IPS-15b (cell line): ENCODE measurements at regions not wholly inside any gene's neighbourhood (a gene's known extent, or its start where the extent isn't known, plus 50 kb on each side); places are given as distances from the start of the nearest gene placed in this dataset.

Source experiments
- H3K27me3 ChIP-seq: one replicate; pipeline ENCODE4 v1.6.1; 2013; ENCODE audit warnings: low read length; ENCODE audit not compliant: control insufficient read depth, insufficient read depth
- H3K36me3 ChIP-seq: one replicate; pipeline ENCODE4 v1.6.1; 2013; ENCODE audit warnings: low read length; ENCODE audit not compliant: control insufficient read depth, insufficient read depth
- H3K4me1 ChIP-seq: one replicate; pipeline ENCODE4 v1.6.1; 2013; ENCODE audit warnings: mild to moderate bottlenecking, low read length; ENCODE audit not compliant: control insufficient read depth, insufficient read depth
- H3K4me3 ChIP-seq: one replicate; pipeline ENCODE4 v1.5.1; 2013; ENCODE audit warnings: low read depth, low read length
- H3K9ac ChIP-seq: one replicate; pipeline ENCODE4 v1.6.1; 2013; ENCODE audit warnings: low read depth, mild to moderate bottlenecking, low read length
- H3K9me3 ChIP-seq: one replicate; pipeline ENCODE4 v1.6.1; 2013; ENCODE audit warnings: mild to moderate bottlenecking, low read length; ENCODE audit not compliant: control insufficient read depth, insufficient read depth

- peaks cover 4% of the 10 kb centered on the region for H3K4me1 ChIP-seq
- H3K9ac ChIP-seq, result no peak overlapping the region
- H3K27me3 ChIP-seq, result no peaks in the 10 kb centered on the region
- no peak overlapping the region for H3K4me3 ChIP-seq
- no peaks in the 10 kb centered on the region for H3K9me3 ChIP-seq
- no peaks in the 10 kb centered on the region for H3K36me3 ChIP-seq
These were observed 194.4 kb upstream of the ZNF462 start for GRCh38 chr9:106668534-106668933.

DNA sequence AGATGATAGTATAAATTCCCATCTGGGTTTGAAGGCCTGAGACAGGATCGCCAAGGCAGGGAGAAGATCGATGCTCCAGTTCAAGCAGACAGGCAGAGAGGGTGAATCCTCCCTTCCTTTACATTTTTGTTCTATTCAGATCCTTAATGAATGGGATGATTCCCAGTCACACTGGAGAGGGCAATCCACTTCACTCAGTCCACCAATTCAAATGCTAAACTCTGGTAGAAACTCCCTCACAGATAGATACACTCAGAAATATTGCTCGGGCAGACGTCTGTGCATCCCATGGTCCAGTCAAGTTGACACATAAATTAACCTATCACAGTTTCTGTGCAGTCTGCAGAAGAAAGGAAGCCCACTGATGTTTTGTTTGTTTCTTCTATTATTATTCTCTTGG, 193.1 kb upstream of the ZNF462 start:
- H3K9ac ChIP-seq, result no peak overlapping the region
- peaks cover 4% of the 10 kb centered on the region for H3K4me1 ChIP-seq
- H3K9me3 ChIP-seq, result no peaks in the 10 kb centered on the region
- no peaks in the 10 kb centered on the region for H3K36me3 ChIP-seq
- H3K27me3 ChIP-seq, result no peaks in the 10 kb centered on the region
- H3K4me3 ChIP-seq, result no peak overlapping the region

- no peak overlapping the region for H3K4me3 ChIP-seq
- peaks cover 4% of the 10 kb centered on the region for H3K4me1 ChIP-seq
- H3K36me3 ChIP-seq, result no peaks in the 10 kb centered on the region
- H3K27me3 ChIP-seq, result no peaks in the 10 kb centered on the region
- H3K9me3 ChIP-seq, result no peaks in the 10 kb centered on the region
- H3K9ac ChIP-seq, result no peak overlapping the region
These were observed 192.5 kb upstream of the ZNF462 start for GRCh38 chr9:106670418-106670817.

- Histone ChIP-seq H3K9me3 (no peaks in the 10 kb centered on the region), H3K27me3 (no peaks in the 10 kb centered on the region), H3K9ac (no peak overlapping the region), H3K36me3 (no peaks in the 10 kb centered on the region), H3K4me1 (peaks cover 9% of the 10 kb centered on the region), H3K4me3 (no peak overlapping the region)
These were observed 187.2 kb upstream of the ZNF462 start for GRCh38 chr9:106675780-106676179.

DNA sequence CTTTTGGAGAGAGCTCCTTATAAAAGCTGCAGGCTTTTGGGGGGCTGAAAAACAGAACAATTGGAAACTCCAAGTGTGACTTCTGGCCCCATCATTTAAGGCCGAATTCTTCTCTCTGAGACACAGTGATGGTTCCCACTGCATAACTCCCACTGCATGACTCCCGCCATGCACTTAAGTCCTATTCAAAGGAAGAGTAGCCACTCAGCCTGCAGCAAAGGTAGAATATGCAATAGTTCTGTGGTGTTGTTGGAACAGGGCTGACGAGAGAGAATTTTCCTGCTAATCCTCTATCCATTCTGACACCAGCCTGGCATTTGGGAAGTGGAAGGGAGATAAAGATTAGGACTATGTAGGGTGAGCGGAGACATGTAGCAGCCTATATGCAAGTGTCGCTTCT, 185.6 kb upstream of the ZNF462 start:
- H3K27me3 ChIP-seq, result no peaks in the 10 kb centered on the region
- H3K36me3 ChIP-seq, result no peaks in the 10 kb centered on the region
- H3K9ac ChIP-seq, result no peak overlapping the region
- no peaks in the 10 kb centered on the region for H3K9me3 ChIP-seq
- no peak overlapping the region for H3K4me3 ChIP-seq
- peaks cover 9% of the 10 kb centered on the region for H3K4me1 ChIP-seq

DNA sequence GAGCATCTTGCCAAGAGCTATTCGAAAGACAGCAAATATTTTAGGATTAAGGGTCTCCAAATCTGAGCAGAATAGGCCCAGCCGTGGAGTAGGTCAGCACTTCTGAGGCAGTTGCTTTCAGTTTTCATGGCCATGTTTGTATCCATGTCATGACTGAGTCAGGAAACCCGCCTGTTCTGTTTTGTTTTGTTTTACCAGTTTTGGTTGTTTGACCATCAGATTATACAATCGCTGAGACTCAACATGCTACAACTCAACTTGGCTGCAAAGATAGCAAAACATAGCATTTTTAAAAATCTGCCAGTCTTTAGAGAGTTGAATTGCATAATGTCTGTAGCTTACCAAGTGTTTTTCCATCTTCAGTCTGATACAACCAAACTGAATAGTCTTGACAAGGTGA, 185.1 kb upstream of the ZNF462 start:
- no peak overlapping the region for H3K9ac ChIP-seq
- H3K4me3 ChIP-seq, result no peak overlapping the region
- H3K36me3 ChIP-seq, result no peaks in the 10 kb centered on the region
- no peaks in the 10 kb centered on the region for H3K9me3 ChIP-seq
- peaks cover 9% of the 10 kb centered on the region for H3K4me1 ChIP-seq
- H3K27me3 ChIP-seq, result no peaks in the 10 kb centered on the region

DNA sequence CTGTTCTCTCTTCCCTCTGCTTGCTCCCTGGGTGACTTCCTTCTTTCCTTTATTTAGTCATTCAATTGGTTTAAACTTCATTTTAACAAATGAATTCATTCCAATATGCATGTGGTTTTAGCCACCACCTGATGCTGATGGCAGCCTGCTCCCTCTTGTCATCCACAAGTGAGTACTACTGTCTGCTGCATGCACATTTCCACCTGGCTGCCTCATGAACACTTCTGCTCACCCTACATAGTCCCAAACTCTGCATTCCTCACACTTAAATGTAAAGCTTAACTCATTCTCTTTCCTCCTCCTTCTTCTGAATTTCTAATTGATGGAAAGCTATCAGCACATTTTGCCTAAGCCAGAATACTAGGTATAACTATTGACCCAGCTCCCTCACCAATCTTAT, 184.7 kb upstream of the ZNF462 start:
- H3K9ac ChIP-seq, result no peak overlapping the region
- H3K27me3 ChIP-seq, result no peaks in the 10 kb centered on the region
- H3K4me3 ChIP-seq, result no peak overlapping the region
- no peaks in the 10 kb centered on the region for H3K9me3 ChIP-seq
- H3K36me3 ChIP-seq, result no peaks in the 10 kb centered on the region
- peaks cover 9% of the 10 kb centered on the region for H3K4me1 ChIP-seq

DNA sequence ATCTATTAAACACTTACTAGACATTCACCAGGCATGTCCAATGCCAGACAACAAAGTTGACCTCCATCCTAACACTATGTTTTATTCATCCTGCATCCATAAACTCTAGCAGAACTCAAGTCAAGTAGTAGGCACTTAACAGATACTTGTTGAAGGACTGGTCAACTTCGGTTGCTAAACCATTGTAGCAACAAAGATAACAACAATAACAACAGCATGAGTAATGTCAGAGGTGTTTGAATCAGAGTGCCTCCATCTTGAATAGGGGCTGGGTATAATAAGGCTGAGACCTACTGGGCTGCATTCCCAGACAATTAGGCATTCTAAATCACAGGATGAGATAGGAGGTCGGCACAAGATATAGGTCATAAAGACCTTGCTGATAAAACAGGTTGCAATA, 180.5 kb upstream of the ZNF462 start:
- Histone ChIP-seq H3K4me1 (peaks cover 13% of the 10 kb centered on the region), H3K9me3 (no peaks in the 10 kb centered on the region), H3K27me3 (no peaks in the 10 kb centered on the region), H3K9ac (no peak overlapping the region), H3K4me3 (no peak overlapping the region), H3K36me3 (no peaks in the 10 kb centered on the region)

- Histone ChIP-seq H3K27me3 (no peaks in the 10 kb centered on the region), H3K4me1 (peaks cover 4% of the 10 kb centered on the region), H3K9ac (no peak overlapping the region), H3K4me3 (no peak overlapping the region), H3K36me3 (no peaks in the 10 kb centered on the region), H3K9me3 (no peaks in the 10 kb centered on the region)
These were observed 179.5 kb upstream of the ZNF462 start for GRCh38 chr9:106683454-106683853.

- no peak overlapping the region for H3K9ac ChIP-seq
- no peaks in the 10 kb centered on the region for H3K36me3 ChIP-seq
- no peak overlapping the region for H3K4me3 ChIP-seq
- peaks cover 4% of the 10 kb centered on the region for H3K4me1 ChIP-seq
- H3K27me3 ChIP-seq, result no peaks in the 10 kb centered on the region
- H3K9me3 ChIP-seq, result no peaks in the 10 kb centered on the region
These were observed 177.8 kb upstream of the ZNF462 start for GRCh38 chr9:106684940-106685695.

DNA sequence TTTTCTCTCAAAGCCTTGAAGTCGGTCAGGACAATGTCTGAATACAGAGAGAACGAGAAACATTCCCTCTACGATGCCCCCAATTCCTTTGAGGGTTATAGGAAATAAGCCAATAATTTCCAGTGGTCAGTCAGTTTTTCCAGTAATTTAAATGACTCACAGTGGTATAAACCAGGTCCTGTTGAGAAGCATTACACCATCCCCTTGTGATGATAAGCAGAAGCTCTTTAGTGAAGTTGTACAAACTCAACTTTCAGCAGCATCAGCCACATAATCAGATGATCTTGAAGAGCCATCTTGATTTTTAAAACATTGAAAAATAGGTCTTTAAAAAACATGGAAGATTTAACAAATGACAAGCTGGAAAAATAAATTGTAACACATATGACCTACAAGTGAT, 173.9 kb upstream of the ZNF462 start:
- no peak overlapping the region for H3K4me3 ChIP-seq
- no peaks in the 10 kb centered on the region for H3K9me3 ChIP-seq
- H3K27me3 ChIP-seq, result no peaks in the 10 kb centered on the region
- no peaks in the 10 kb centered on the region for H3K36me3 ChIP-seq
- H3K9ac ChIP-seq, result no peak overlapping the region
- peaks cover 4% of the 10 kb centered on the region for H3K4me1 ChIP-seq

- Histone ChIP-seq H3K36me3 (no peaks in the 10 kb centered on the region), H3K4me1 (no peaks in the 10 kb centered on the region), H3K9me3 (no peaks in the 10 kb centered on the region), H3K27me3 (no peaks in the 10 kb centered on the region), H3K9ac (no peak overlapping the region), H3K4me3 (no peak overlapping the region)
These were observed 171.3 kb upstream of the ZNF462 start for GRCh38 chr9:106691627-106692026.
